ENCODE measurements at regions not wholly inside any gene's neighbourhood (a gene's known extent, or its start where the extent isn't known, plus 50 kb on each side); places are given as distances from the start of the nearest gene placed in this dataset.

DNA sequence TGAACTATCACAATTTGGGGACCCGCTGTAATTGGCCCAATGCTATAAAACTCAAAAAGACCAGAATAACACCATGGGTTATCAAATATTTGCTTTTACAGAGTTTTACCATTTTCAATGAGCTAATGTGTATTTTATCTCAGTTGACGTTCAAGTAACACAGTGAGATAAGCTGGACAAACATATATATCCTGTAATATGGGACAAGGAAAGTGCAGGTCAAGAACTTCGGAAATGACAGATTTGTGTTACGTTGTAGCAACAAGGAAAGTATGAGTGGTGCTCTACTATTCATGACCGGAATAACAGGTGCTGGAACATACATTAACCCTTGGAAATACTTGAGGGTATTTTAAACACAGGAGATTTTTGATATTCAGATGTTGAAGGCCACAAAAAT is 566.4 kb upstream of the FLRT2 start:
- TF ChIP-seq, protein P1, sequence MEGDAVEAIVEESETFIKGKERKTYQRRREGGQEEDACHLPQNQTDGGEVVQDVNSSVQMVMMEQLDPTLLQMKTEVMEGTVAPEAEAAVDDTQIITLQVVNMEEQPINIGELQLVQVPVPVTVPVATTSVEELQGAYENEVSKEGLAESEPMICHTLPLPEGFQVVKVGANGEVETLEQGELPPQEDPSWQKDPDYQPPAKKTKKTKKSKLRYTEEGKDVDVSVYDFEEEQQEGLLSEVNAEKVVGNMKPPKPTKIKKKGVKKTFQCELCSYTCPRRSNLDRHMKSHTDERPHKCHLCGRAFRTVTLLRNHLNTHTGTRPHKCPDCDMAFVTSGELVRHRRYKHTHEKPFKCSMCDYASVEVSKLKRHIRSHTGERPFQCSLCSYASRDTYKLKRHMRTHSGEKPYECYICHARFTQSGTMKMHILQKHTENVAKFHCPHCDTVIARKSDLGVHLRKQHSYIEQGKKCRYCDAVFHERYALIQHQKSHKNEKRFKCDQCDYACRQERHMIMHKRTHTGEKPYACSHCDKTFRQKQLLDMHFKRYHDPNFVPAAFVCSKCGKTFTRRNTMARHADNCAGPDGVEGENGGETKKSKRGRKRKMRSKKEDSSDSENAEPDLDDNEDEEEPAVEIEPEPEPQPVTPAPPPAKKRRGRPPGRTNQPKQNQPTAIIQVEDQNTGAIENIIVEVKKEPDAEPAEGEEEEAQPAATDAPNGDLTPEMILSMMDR (IDR thresholded peaks at IDR 0.05; ENCODE audit: low read length) = no peak
- no peak for TF ChIP-seq EZH2 (IDR thresholded peaks at IDR 0.05; ENCODE audit: borderline replicate concordance, low read length)
